ENCODE measurements at regions not wholly inside any gene's neighbourhood (a gene's known extent, or its start where the extent isn't known, plus 50 kb on each side); places are given as distances from the start of the nearest gene placed in this dataset.

GRCh38 chr9:32172256-32172655 is 212.2 kb upstream of the ACO1 start (continued):
- TF ChIP-seq, protein P1, sequence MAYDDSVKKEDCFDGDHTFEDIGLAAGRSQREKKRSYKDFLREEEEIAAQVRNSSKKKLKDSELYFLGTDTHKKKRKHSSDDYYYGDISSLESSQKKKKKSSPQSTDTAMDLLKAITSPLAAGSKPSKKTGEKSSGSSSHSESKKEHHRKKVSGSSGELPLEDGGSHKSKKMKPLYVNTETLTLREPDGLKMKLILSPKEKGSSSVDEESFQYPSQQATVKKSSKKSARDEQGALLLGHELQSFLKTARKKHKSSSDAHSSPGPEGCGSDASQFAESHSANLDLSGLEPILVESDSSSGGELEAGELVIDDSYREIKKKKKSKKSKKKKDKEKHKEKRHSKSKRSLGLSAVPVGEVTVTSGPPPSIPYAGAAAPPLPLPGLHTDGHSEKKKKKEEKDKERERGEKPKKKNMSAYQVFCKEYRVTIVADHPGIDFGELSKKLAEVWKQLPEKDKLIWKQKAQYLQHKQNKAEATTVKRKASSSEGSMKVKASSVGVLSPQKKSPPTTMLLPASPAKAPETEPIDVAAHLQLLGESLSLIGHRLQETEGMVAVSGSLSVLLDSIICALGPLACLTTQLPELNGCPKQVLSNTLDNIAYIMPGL (CRISPR knock-in tag; IDR thresholded peaks at IDR 0.05): no peak
- TF ChIP-seq GATAD2B (IDR thresholded peaks at IDR 0.05; ENCODE audit: borderline replicate concordance): no peak
- no peak for TF ChIP-seq NCOA4 (IDR thresholded peaks at IDR 0.05; ENCODE audit: partially characterized antibody)

- Histone ChIP-seq H3K36me3 (ENCODE audit: control insufficient read depth, insufficient read depth, low read length) (no peaks in the 10 kb centered on the region), H4K20me1 (replicated peaks; ENCODE audit: control insufficient read depth, insufficient read depth, low read length) (no peaks in the 10 kb centered on the region), H3K9me1 (ENCODE audit: control insufficient read depth, insufficient read depth, low read length) (no peaks in the 10 kb centered on the region), H3K4me1 (replicated peaks in 1 of 2; ENCODE audit: control insufficient read depth in 2 of 2, insufficient read depth in 2 of 2, low read length in 2 of 2) (no peaks in the 10 kb centered on the region), H3K27me3 (ENCODE audit: control insufficient read depth in 2 of 2, insufficient read depth in 2 of 2, low read length in 2 of 2) (no peaks in the 10 kb centered on the region), H3K4me2 (ENCODE audit: insufficient read depth, low read length) (no peak overlapping the region), H3K27ac (ENCODE audit: extremely low read depth, low read depth, low read length) (no peak overlapping the region), H3K9me3 (replicated peaks; ENCODE audit: control insufficient read depth, insufficient read depth, low read depth, low read length) (no peaks in the 10 kb centered on the region), H3K9ac (ENCODE audit: insufficient read depth in 1 of 2, low read depth in 2 of 2, low read length in 2 of 2) (no peak overlapping the region), H3K4me3 (no peak overlapping the region), H3K79me2 (ENCODE audit: control insufficient read depth, insufficient read depth, low read length) (no peaks in the 10 kb centered on the region), H2AFZ (ENCODE audit: low read depth, low read length) (no peak overlapping the region)
- intact Hi-C loops (cut with micrococcal nuclease): no loop called here
- DNase-seq (ENCODE audit: extremely low read depth in 1 of 4, low spot score in 3 of 4) (no peak), ATAC-seq (no peak), FAIRE-seq (no peak)
- ChIA-PET POLR2A (no interaction called here), CTCF (ENCODE audit: low intra/inter-chr PET ratio) (no interaction called here)
- BruUV-seq (replicated peaks): no TSS peak
- 0% methylated on average over 1 of the region's 3 CpGs for WGBS (ENCODE audit: insufficient coverage, low coverage, missing lambda C conversion rate)
- in situ Hi-C loops (cut with MboI): no loop called here
- TF ChIP-seq ERF (CRISPR knock-in tag; IDR thresholded peaks at IDR 0.05) (no peak), ZNF764 (CRISPR knock-in tag; IDR thresholded peaks at IDR 0.05; ENCODE audit: low read depth) (no peak), HDAC8 (tag; IDR thresholded peaks at IDR 0.05) (no peak), NCOA6 (IDR thresholded peaks at IDR 0.05) (no peak), CREBBP (IDR thresholded peaks at IDR 0.05; ENCODE audit: low read depth, low read length) (no peak), ZNF217 (CRISPR knock-in tag; IDR thresholded peaks at IDR 0.05) (no peak), TEAD1 (CRISPR knock-in tag; IDR thresholded peaks at IDR 0.05) (no peak), CHD4 (IDR thresholded peaks at IDR 0.05; ENCODE audit: insufficient read depth, insufficient replicate concordance, low read depth, low read length, poor library complexity, severe bottlenecking) (no peak), PPARD (CRISPR knock-in tag; IDR thresholded peaks at IDR 0.05) (no peak), EP300 (IDR thresholded peaks at IDR 0.05; ENCODE audit: low read length) (no peak), PHTF2 (CRISPR knock-in tag; IDR thresholded peaks at IDR 0.05) (no peak), SP1 (CRISPR knock-in tag; IDR thresholded peaks at IDR 0.05) (no peak), CREB5 (CRISPR knock-in tag; IDR thresholded peaks at IDR 0.05) (no peak)
- TF ChIP-seq, protein P2, sequence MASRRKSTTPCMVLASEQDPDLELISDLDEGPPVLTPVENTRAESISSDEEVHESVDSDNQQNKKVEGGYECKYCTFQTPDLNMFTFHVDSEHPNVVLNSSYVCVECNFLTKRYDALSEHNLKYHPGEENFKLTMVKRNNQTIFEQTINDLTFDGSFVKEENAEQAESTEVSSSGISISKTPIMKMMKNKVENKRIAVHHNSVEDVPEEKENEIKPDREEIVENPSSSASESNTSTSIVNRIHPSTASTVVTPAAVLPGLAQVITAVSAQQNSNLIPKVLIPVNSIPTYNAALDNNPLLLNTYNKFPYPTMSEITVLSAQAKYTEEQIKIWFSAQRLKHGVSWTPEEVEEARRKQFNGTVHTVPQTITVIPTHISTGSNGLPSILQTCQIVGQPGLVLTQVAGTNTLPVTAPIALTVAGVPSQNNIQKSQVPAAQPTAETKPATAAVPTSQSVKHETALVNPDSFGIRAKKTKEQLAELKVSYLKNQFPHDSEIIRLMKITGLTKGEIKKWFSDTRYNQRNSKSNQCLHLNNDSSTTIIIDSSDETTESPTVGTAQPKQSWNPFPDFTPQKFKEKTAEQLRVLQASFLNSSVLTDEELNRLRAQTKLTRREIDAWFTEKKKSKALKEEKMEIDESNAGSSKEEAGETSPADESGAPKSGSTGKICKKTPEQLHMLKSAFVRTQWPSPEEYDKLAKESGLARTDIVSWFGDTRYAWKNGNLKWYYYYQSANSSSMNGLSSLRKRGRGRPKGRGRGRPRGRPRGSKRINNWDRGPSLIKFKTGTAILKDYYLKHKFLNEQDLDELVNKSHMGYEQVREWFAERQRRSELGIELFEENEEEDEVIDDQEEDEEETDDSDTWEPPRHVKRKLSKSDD (conservative IDR thresholded peaks at IDR 0.05; ENCODE audit: low read length): no peak
These were observed 207.0 kb upstream of the ACO1 start for GRCh38 chr9:32177396-32177795.

Measured in K562 (cell line).